Small intestine (tissue), 7 donors: ENCODE measurements at regions not wholly inside any gene's neighbourhood (a gene's known extent, or its start where the extent isn't known, plus 50 kb on each side); places are given as distances from the start of the nearest gene placed in this dataset.

Experiments used
- DNase-seq, 2 donors: peaks; one replicate each; pipeline versions ENCODE4 v3.0.0 to v3.0.0-alpha.2; 2013
- FAIRE-seq: peaks from 2 replicates; lab custom pipeline; 2012; peaks lifted over from hg19 to GRCh38; lab: Jason Lieb, UNC
- H3K27ac ChIP-seq, 3 donors: one replicate each; pipeline ENCODE4 v1.5.1; 2013; ENCODE audit warnings: low read length in 2 of 3, mild to moderate bottlenecking in 2 of 3, control low read depth in 1 of 3, inconsistent platforms in 1 of 3, low read depth in 1 of 3, moderate library complexity in 1 of 3
- H3K27me3 ChIP-seq, 3 donors: one replicate each; pipeline ENCODE4 v1.6.1; 2013; ENCODE audit warnings: low read length in 3 of 3, inconsistent platforms in 1 of 3; ENCODE audit not compliant: control insufficient read depth in 3 of 3, insufficient read depth in 3 of 3
- H3K36me3 ChIP-seq, 3 donors: one replicate each; pipeline ENCODE4 v1.6.1; 2013; ENCODE audit warnings: low read length in 3 of 3, inconsistent platforms in 1 of 3, low read depth in 1 of 3, mild to moderate bottlenecking in 1 of 3, moderate library complexity in 1 of 3; ENCODE audit not compliant: control insufficient read depth in 3 of 3, insufficient read depth in 2 of 3
- H3K4me1 ChIP-seq, 3 donors: one replicate each; pipeline ENCODE4 v1.6.1; 2013; ENCODE audit warnings: low read length in 2 of 3, inconsistent platforms in 1 of 3, low read depth in 1 of 3, mild to moderate bottlenecking in 1 of 3, moderate library complexity in 1 of 3; ENCODE audit not compliant: control insufficient read depth in 3 of 3, insufficient read depth in 2 of 3
- H3K4me3 ChIP-seq, 3 donors: one replicate each; pipeline ENCODE4 v1.5.1; 2013; ENCODE audit warnings: low read length in 3 of 3, control low read depth in 1 of 3, inconsistent platforms in 1 of 3, low read depth in 1 of 3, mild to moderate bottlenecking in 1 of 3, moderate library complexity in 1 of 3
- H3K9me3 ChIP-seq, 2 donors: one replicate each; pipeline ENCODE4 v1.6.1; 2013; ENCODE audit warnings: low read depth in 1 of 2, low read length in 1 of 2; ENCODE audit not compliant: control insufficient read depth in 2 of 2, insufficient read depth in 1 of 2
- WGBS, 3 donors: extraction: QIAGEN DNeasy Blood & Tissue Kit; methylation state at CpG; one replicate each; pipeline ENCODE4 v1.1.7; 2013; 5-methylcytosine and 5-hydroxymethylcytosine counted together
- donor health status: healthy with polysubstance abuse.
- donor health status: control.
- donor health status: control.
- donor health status: Bipolar disorder and iron deficiency.
- donor health status: healthy.

GRCh38 chr3:118823626-118824025 lies 211.0 kb downstream of the IGSF11 start:
- no peaks in the 10 kb centered on the region for H3K9me3 ChIP-seq
- H3K4me1 ChIP-seq = no peaks in the 10 kb centered on the region
- H3K36me3 ChIP-seq = no peaks in the 10 kb centered on the region
- no peak overlapping the region for H3K4me3 ChIP-seq
- H3K27ac ChIP-seq = no peak overlapping the region
- WGBS, 3 donors = 35 to 74% (median 54%) methylated on average over 2 of the region's 2 CpGs
- no peaks in the 10 kb centered on the region for H3K27me3 ChIP-seq
- DNase-seq (no peak), FAIRE-seq (no peak)

GRCh38 chr3:118827446-118827845 lies 207.2 kb downstream of the IGSF11 start:
- H3K4me1 ChIP-seq = no peaks in the 10 kb centered on the region
- no peaks in the 10 kb centered on the region for H3K27me3 ChIP-seq
- no peak overlapping the region for H3K27ac ChIP-seq
- no peak for DNase-seq
- FAIRE-seq = no peak
- H3K36me3 ChIP-seq = no peaks in the 10 kb centered on the region
- H3K4me3 ChIP-seq = no peak overlapping the region
- WGBS, 3 donors = 83 to 90% (median 86%) methylated on average over 3 of the region's 3 CpGs
- no peaks in the 10 kb centered on the region for H3K9me3 ChIP-seq

GRCh38 chr3:118828351-118828750 lies 206.3 kb downstream of the IGSF11 start:
- H3K27ac ChIP-seq = no peak overlapping the region
- DNase-seq (no peak), FAIRE-seq (no peak)
- no peaks in the 10 kb centered on the region for H3K36me3 ChIP-seq
- WGBS, 3 donors = 66 to 78% (median 73%) methylated on average over 4 of the region's 4 CpGs
- no peak overlapping the region for H3K4me3 ChIP-seq
- no peaks in the 10 kb centered on the region for H3K4me1 ChIP-seq
- H3K9me3 ChIP-seq = no peaks in the 10 kb centered on the region
- H3K27me3 ChIP-seq = no peaks in the 10 kb centered on the region

GRCh38 chr3:118833075-118833474 lies 201.6 kb downstream of the IGSF11 start:
- 32 to 52% (median 44%) methylated on average over 6 of the region's 6 CpGs for WGBS, 3 donors
- FAIRE-seq = no peak
- no peak overlapping the region for H3K4me3 ChIP-seq
- no peaks in the 10 kb centered on the region for H3K27me3 ChIP-seq
- no peaks in the 10 kb centered on the region for H3K9me3 ChIP-seq
- H3K4me1 ChIP-seq = no peaks in the 10 kb centered on the region
- no peak overlapping the region for H3K27ac ChIP-seq
- no peaks in the 10 kb centered on the region for H3K36me3 ChIP-seq
- DNase-seq = no peak

GRCh38 chr3:118838871-118839270 lies 195.8 kb downstream of the IGSF11 start:
- Histone ChIP-seq H3K27me3 (no peaks in the 10 kb centered on the region), H3K36me3 (no peaks in the 10 kb centered on the region), H3K4me3 (no peak overlapping the region), H3K9me3 (peaks cover 0 to 38% of the 10 kb centered on the region in 2 donors), H3K27ac (no peak overlapping the region), H3K4me1 (no peaks in the 10 kb centered on the region)
- 44 to 90% (median 60%) methylated on average over 1 of the region's 1 CpG for WGBS, 3 donors
- no peak for FAIRE-seq
- no peak for DNase-seq

GRCh38 chr3:118842147-118842863 lies 192.3 kb downstream of the IGSF11 start:
- no peak overlapping the region for H3K4me3 ChIP-seq
- H3K36me3 ChIP-seq = no peaks in the 10 kb centered on the region
- no peak overlapping the region for H3K27ac ChIP-seq
- peaks cover 0 to 53% of the 10 kb centered on the region in 2 donors for H3K9me3 ChIP-seq
- FAIRE-seq (no peak), DNase-seq (peak in 1 of 2 donors; percentile 4)
- no peaks in the 10 kb centered on the region for H3K27me3 ChIP-seq
- 88 to 95% (median 93%) methylated on average over 7 of the region's 7 CpGs for WGBS, 3 donors
- no peaks in the 10 kb centered on the region for H3K4me1 ChIP-seq

- no peaks in the 10 kb centered on the region for H3K36me3 ChIP-seq
- H3K4me3 ChIP-seq = no peak overlapping the region
- no peaks in the 10 kb centered on the region for H3K27me3 ChIP-seq
- 76 to 84% (median 80%) methylated on average over 7 of the region's 7 CpGs for WGBS, 3 donors
- H3K4me1 ChIP-seq = no peaks in the 10 kb centered on the region
- FAIRE-seq = no peak
- peaks cover 0 to 45% of the 10 kb centered on the region in 2 donors for H3K9me3 ChIP-seq
- DNase-seq = no peak
- H3K27ac ChIP-seq = no peak overlapping the region
Observed at GRCh38 chr3:118846176-118846575, 188.5 kb downstream of the IGSF11 start.
